Left ventricle myocardium inferior (tissue), 1 donor: ENCODE measurements at regions not wholly inside any gene's neighbourhood (a gene's known extent, or its start where the extent isn't known, plus 50 kb on each side); places are given as distances from the start of the nearest gene placed in this dataset.
"Not testable (repeated sequence)": the region's sequence is repeated elsewhere in the genome, so short reads cannot be mapped to it uniquely, and the experiment has no call there.

Source experiments
- DNase-seq: peaks from one replicate; pipeline ENCODE4 v3.0.0-alpha.2; 2020
- H3K27ac ChIP-seq: fragments of 200-600 bp; replicated peaks from 2 replicates; pipeline ENCODE4 v1.8.0; 2021
- H3K27me3 ChIP-seq: fragments of 200-600 bp; 2 replicates; pipeline ENCODE4 v1.8.0; 2021; ENCODE audit warnings: low read depth
- H3K36me3 ChIP-seq: fragments of 200-600 bp; 2 replicates; pipeline ENCODE4 v1.8.0; 2021
- H3K4me1 ChIP-seq: fragments of 200-600 bp; 2 replicates; pipeline ENCODE4 v1.8.0; 2021
- H3K4me3 ChIP-seq: fragments of 200-600 bp; 2 replicates; pipeline ENCODE4 v1.8.0; 2021; ENCODE audit warnings: mild to moderate bottlenecking, moderate library complexity
- H3K9me3 ChIP-seq: fragments of 200-600 bp; replicated peaks from 2 replicates; pipeline ENCODE4 v1.8.0; 2021
- CTCF ChIP-seq: fragments of 200-600 bp; IDR thresholded peaks from 2 replicates; pipeline ENCODE4 v1.8.0; 2021; ENCODE audit warnings: antibody characterized with exemption, mild to moderate bottlenecking, borderline replicate concordance
- intact Hi-C: fragments of 100-400 bp; cut with micrococcal nuclease; formaldehyde crosslinking; loops from one replicate; pipeline ENCODE4 v1.11.0; 2022
- donor health status: DM: no; HTN: yes; CAD: no; lungs with severe emphysema.

GRCh38 chr13:110045202-110045601 is 258.8 kb upstream of the IRS2 start:
- Histone ChIP-seq H3K27ac (no peak overlapping the region), H3K36me3 (no peaks in the 10 kb centered on the region), H3K4me1 (peaks cover 15% of the 10 kb centered on the region), H3K27me3 (peaks cover 14% of the 10 kb centered on the region), H3K9me3 (no peaks in the 10 kb centered on the region), H3K4me3 (no peak overlapping the region)
- intact Hi-C loops = no loop called here
- no peak for DNase-seq
- no peak for TF ChIP-seq CTCF

GRCh38 chr13:110044551-110045111 is 258.2 kb upstream of the IRS2 start:
- H3K4me1 ChIP-seq = peaks cover 15% of the 10 kb centered on the region
- H3K4me3 ChIP-seq = no peak overlapping the region
- DNase-seq = no peak
- peaks cover 14% of the 10 kb centered on the region for H3K27me3 ChIP-seq
- no peak for TF ChIP-seq CTCF
- no peaks in the 10 kb centered on the region for H3K9me3 ChIP-seq
- no peaks in the 10 kb centered on the region for H3K36me3 ChIP-seq
- intact Hi-C loops = no loop called here
- H3K27ac ChIP-seq = no peak overlapping the region

GRCh38 chr13:110042253-110042950 is 256.0 kb upstream of the IRS2 start:
- no peak overlapping the region for H3K27ac ChIP-seq
- no peak for DNase-seq
- no peaks in the 10 kb centered on the region for H3K36me3 ChIP-seq
- intact Hi-C loops = no loop called here
- no peaks in the 10 kb centered on the region for H3K9me3 ChIP-seq
- no peak for TF ChIP-seq CTCF
- H3K4me1 ChIP-seq = peaks cover 10% of the 10 kb centered on the region
- no peak overlapping the region for H3K4me3 ChIP-seq
- H3K27me3 ChIP-seq = peaks cover 14% of the 10 kb centered on the region

- intact Hi-C loops, H3K27ac ChIP-seq, H3K4me1 ChIP-seq, DNase-seq, H3K4me3 ChIP-seq, H3K36me3 ChIP-seq, H3K9me3 ChIP-seq: not testable (repeated sequence)
- peaks cover 14% of the 10 kb centered on the region for H3K27me3 ChIP-seq
These were observed 255.3 kb upstream of the IRS2 start for GRCh38 chr13:110041638-110042037.

GRCh38 chr13:110037925-110038573 is 251.7 kb upstream of the IRS2 start:
- TF ChIP-seq CTCF = no peak
- Histone ChIP-seq H3K4me1 (no peaks in the 10 kb centered on the region), H3K27me3 (no peaks in the 10 kb centered on the region), H3K9me3 (no peaks in the 10 kb centered on the region), H3K4me3 (no peak overlapping the region), H3K27ac (no peak overlapping the region), H3K36me3 (no peaks in the 10 kb centered on the region)
- no peak for DNase-seq
- intact Hi-C loops = no loop called here

GRCh38 chr13:110036060-110036459 is 249.7 kb upstream of the IRS2 start:
- Histone ChIP-seq H3K4me1 (no peaks in the 10 kb centered on the region), H3K4me3 (no peak overlapping the region), H3K9me3 (no peaks in the 10 kb centered on the region), H3K27ac (no peak overlapping the region), H3K27me3 (no peaks in the 10 kb centered on the region), H3K36me3 (no peaks in the 10 kb centered on the region)
- no peak for DNase-seq
- intact Hi-C loops = no loop called here
- no peak for TF ChIP-seq CTCF
